Testis (tissue), 2 donors: ENCODE measurements at regions not wholly inside any gene's neighbourhood (a gene's known extent, or its start where the extent isn't known, plus 50 kb on each side); places are given as distances from the start of the nearest gene placed in this dataset.

Experiments used
- POLR2A ChIP-seq: fragments of 450-650 bp; IDR thresholded peaks from one replicate; pipeline ENCODE4 v1.6.1; 2017; ENCODE audit warnings: antibody characterized with exemption, mild to moderate bottlenecking, moderate library complexity
- TF ChIP-seq, protein P1 (sequence below), 3 experiments: fragments of 450-650 bp in 2 of 3; fragments of 200-600 bp in 1 of 3; sonication (generic) in 1 of 3; IDR thresholded peaks; one replicate each; pipeline ENCODE4 v1.5.1; 2016 to 2019; ENCODE audit warnings: antibody characterized with exemption in 3 of 3, mild to moderate bottlenecking in 2 of 3, moderate library complexity in 1 of 3

DNA sequence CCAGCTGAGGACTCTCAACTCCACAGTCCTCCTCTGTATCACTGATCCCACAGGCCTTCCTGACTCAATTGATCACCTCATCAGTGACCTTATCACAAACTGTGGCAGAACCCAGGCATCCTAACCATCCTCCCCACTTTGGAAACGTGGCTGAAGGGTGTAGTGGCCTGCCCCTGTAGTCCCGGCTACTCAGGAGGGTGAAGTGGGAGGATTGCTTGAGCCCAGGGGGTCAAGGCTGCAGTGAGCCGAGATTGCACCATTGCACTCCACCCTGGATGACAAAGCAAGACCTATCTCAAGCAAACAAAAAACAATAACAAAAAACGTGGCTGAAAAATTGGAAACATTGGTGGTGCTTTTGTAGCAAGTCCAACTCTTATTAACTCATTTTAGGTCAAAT lies 203.4 kb upstream of the ZNF217 start:
- TF ChIP-seq, protein P1, sequence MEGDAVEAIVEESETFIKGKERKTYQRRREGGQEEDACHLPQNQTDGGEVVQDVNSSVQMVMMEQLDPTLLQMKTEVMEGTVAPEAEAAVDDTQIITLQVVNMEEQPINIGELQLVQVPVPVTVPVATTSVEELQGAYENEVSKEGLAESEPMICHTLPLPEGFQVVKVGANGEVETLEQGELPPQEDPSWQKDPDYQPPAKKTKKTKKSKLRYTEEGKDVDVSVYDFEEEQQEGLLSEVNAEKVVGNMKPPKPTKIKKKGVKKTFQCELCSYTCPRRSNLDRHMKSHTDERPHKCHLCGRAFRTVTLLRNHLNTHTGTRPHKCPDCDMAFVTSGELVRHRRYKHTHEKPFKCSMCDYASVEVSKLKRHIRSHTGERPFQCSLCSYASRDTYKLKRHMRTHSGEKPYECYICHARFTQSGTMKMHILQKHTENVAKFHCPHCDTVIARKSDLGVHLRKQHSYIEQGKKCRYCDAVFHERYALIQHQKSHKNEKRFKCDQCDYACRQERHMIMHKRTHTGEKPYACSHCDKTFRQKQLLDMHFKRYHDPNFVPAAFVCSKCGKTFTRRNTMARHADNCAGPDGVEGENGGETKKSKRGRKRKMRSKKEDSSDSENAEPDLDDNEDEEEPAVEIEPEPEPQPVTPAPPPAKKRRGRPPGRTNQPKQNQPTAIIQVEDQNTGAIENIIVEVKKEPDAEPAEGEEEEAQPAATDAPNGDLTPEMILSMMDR (IDR thresholded peaks at IDR 0.05) = no peak
- no peak for TF ChIP-seq POLR2A
